GM13977 (cell line): ENCODE measurements at regions not wholly inside any gene's neighbourhood (a gene's known extent, or its start where the extent isn't known, plus 50 kb on each side); places are given as distances from the start of the nearest gene placed in this dataset.

Experiments used
- DNase-seq: peaks from one replicate; pipeline ENCODE4 v3.0.0; 2012; ENCODE audit warnings: low spot score
- in situ Hi-C: fragments of 300-500 bp; cut with MboI; formaldehyde crosslinking; loops from one replicate; pipeline ENCODE4 v1.12.0; 2022; ENCODE audit warnings: low sequenced_read_pairs, low pct_unique_long_range_greater_than_20kb, mixed read lengths, inconsistent platforms; ENCODE audit not compliant: unreplicated experiment
- TF ChIP-seq, protein P1 (sequence below): IDR thresholded peaks from 2 replicates; pipeline ENCODE4 v1.5.1; 2012; ENCODE audit warnings: mild to moderate bottlenecking, control low read depth; ENCODE audit not compliant: insufficient read depth; ENCODE audit errors: extremely low read depth, missing control alignments

DNA sequence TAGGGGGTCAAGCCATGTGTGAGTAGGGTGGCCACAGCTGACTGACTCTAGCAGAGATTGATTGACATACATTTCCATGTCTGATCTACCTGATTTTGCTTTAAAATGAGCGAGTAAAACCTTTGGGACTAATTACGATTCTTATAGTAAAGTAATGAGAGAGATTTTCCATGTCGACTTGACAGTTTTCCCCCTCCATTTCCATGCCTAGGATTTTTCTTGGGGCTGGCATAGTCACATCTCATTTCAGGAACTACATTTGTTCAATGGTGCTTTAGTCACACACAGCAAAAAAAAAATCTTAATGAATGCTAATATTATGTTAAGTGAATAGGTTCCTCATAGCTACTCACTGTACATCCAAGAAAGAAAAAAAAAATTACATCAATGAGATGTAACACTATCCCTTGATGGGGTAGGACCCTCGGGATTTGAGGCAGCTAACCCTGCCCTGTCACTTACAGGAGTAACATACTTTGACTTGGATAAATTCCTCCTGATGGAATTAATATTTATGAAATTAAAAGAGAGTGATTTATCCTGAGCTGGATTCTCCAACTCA lies 690.9 kb downstream of the TDRD15 start:
- TF ChIP-seq, protein P1, sequence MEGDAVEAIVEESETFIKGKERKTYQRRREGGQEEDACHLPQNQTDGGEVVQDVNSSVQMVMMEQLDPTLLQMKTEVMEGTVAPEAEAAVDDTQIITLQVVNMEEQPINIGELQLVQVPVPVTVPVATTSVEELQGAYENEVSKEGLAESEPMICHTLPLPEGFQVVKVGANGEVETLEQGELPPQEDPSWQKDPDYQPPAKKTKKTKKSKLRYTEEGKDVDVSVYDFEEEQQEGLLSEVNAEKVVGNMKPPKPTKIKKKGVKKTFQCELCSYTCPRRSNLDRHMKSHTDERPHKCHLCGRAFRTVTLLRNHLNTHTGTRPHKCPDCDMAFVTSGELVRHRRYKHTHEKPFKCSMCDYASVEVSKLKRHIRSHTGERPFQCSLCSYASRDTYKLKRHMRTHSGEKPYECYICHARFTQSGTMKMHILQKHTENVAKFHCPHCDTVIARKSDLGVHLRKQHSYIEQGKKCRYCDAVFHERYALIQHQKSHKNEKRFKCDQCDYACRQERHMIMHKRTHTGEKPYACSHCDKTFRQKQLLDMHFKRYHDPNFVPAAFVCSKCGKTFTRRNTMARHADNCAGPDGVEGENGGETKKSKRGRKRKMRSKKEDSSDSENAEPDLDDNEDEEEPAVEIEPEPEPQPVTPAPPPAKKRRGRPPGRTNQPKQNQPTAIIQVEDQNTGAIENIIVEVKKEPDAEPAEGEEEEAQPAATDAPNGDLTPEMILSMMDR, result no peak
- in situ Hi-C loops, result no loop called here
- DNase-seq, result no peak

DNA sequence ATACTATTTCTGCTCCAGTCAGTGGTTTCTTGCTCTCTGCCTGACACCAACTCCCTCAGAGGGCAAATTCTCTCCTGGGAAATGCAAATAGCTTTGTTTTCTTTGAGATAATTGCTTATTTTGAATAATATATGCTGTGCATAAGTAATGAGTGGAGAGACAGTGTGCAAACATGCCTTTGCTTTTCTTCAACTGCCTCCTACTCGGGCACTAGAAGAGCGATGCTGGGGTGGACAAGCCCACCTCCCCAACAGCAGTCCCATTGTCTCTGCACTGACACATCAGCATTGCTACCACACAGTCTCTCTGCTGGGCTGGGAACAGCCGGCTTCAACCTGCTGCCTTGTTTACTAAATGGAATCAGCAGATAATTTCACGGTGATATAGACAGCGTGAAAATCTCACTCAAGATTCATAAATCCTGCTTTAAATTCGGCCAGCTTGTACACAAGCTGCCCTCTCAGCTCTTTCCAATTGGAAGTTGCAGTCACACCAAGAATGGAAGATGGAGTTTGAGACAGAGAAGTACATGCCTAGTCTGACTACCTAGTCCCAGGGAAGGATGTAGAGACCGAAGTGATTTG lies 694.5 kb downstream of the TDRD15 start:
- in situ Hi-C loops, result no loop called here
- TF ChIP-seq, protein P1, result no peak
- no peak for DNase-seq

DNA sequence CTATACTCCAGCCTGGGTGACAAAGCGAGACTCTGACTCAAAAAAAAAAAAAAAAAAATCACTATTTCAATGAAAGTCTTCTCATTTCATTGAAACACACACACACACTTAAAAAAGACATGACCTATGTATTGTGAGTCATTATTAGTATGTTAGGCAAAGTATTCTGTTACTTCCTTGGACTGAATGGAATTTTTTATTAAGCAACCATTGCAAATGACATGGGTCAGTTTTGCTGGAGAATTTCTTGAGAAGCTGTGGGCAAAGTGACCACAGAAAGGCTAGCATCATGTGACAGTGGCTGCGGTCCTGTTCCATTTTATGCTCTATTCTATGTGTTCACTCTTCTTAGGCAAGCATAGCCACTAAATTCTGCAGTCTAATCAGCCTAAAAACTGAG lies 695.7 kb downstream of the TDRD15 start:
- TF ChIP-seq, protein P1, result no peak
- no peak for DNase-seq
- in situ Hi-C loops, result no loop called here

DNA sequence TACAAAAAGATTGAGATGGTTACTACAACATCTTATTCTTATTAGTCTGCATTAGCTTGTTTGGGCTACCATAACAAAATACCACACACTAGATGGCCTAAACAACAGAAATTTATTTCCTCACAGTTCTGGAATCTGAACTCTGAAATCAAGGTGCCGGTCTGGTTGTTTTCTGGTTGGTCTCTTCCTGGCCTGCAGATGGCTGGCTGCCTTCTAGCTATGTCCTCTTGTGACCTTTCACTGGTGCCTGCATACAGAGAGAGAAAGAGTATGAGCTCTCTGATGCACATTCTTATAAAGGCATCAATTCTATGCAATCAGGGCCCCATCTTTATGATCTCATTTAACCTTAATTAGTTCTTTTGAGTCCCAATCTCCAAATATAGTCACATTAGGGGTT lies 696.5 kb downstream of the TDRD15 start:
- no peak for DNase-seq
- in situ Hi-C loops, result no loop called here
- TF ChIP-seq, protein P1, result no peak

DNA sequence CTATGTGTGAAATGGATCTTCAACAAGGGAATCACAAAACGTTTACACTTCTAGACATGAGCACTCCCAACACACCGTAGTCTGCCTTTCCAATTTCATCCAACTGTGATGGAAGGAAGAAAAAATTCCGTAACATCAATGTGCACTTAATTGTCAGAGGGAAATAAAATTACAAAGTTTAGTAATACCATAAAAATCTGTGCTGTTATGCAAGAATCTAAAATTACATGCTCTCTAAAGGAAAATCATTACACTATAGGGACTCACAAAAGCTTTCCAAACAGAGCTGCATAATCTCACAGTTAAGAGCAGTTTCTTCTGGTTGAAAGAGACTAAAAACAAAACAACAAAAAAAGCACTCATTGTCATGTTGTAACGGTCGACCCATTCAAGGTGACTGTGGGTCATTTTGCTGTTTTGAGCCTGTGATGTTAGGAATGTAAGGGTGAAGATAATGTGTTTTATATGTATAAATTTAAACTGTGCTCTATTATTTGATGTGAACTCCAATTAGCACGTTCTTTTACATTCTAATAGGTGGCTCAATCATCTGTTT lies 698.0 kb downstream of the TDRD15 start:
- TF ChIP-seq, protein P1, result no peak
- in situ Hi-C loops, result no loop called here
- no peak for DNase-seq

DNA sequence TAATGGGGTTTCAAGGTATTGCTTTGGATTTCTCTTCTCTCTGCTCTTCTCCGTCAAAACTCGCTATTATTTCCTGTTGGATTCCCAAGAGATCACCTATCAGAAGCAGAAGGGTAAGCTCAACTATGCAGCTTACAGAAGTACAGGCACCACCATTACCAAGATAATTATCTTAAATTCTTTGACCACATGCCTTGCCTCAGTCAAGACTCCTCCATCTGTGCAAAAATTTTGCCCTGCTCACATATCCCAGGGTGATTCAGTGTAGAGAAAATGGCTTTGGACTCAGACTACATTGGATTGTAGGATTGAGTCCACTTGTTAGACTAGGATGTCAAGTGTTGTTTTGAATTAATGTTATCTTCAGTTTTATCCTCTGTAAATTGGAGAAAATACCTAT lies 698.7 kb downstream of the TDRD15 start:
- DNase-seq, result no peak
- in situ Hi-C loops, result no loop called here
- TF ChIP-seq, protein P1, result no peak
